Rectal smooth muscle tissue (tissue), 1 donor: ENCODE measurements at regions not wholly inside any gene's neighbourhood (a gene's known extent, or its start where the extent isn't known, plus 50 kb on each side); places are given as distances from the start of the nearest gene placed in this dataset.

Experiments used
- H3K27ac ChIP-seq: one replicate; pipeline ENCODE4 v1.7.0; 2013; ENCODE audit warnings: low read depth, low read length, inconsistent platforms
- H3K27me3 ChIP-seq: one replicate; pipeline ENCODE4 v1.7.0; 2013; ENCODE audit warnings: low read length; ENCODE audit not compliant: control insufficient read depth, insufficient read depth
- H3K36me3 ChIP-seq: one replicate; pipeline ENCODE4 v1.7.0; 2013; ENCODE audit warnings: low read length; ENCODE audit not compliant: control insufficient read depth, insufficient read depth
- H3K4me1 ChIP-seq: one replicate; pipeline ENCODE4 v1.7.0; 2013; ENCODE audit warnings: low read length; ENCODE audit not compliant: control insufficient read depth, insufficient read depth
- H3K4me3 ChIP-seq: one replicate; pipeline ENCODE4 v1.7.0; 2013; ENCODE audit warnings: low read length
- H3K9ac ChIP-seq: one replicate; pipeline ENCODE4 v1.7.0; 2013; ENCODE audit warnings: low read length

- Histone ChIP-seq H3K9ac (no peak overlapping the region), H3K27me3 (no peaks in the 10 kb centered on the region), H3K4me3 (no peak overlapping the region), H3K27ac (no peak overlapping the region), H3K4me1 (no peaks in the 10 kb centered on the region), H3K36me3 (no peaks in the 10 kb centered on the region)
Measured at GRCh38 chr5:27963050-27963783, 924.8 kb upstream of the CDH9 start.

GRCh38 chr5:27962198-27962597, 923.8 kb upstream of the CDH9 start:
- H3K4me3 ChIP-seq: no peak overlapping the region
- no peaks in the 10 kb centered on the region for H3K36me3 ChIP-seq
- no peak overlapping the region for H3K27ac ChIP-seq
- H3K27me3 ChIP-seq: no peaks in the 10 kb centered on the region
- H3K4me1 ChIP-seq: no peaks in the 10 kb centered on the region
- no peak overlapping the region for H3K9ac ChIP-seq

- Histone ChIP-seq H3K4me1 (no peaks in the 10 kb centered on the region), H3K9ac (no peak overlapping the region), H3K27ac (no peak overlapping the region)
Measured at GRCh38 chr5:27947088-27947487, 908.7 kb upstream of the CDH9 start.

GRCh38 chr5:27944471-27944870, 906.1 kb upstream of the CDH9 start:
- Histone ChIP-seq H3K4me3 (no peak overlapping the region), H3K4me1 (no peaks in the 10 kb centered on the region), H3K27ac (no peak overlapping the region), H3K9ac (no peak overlapping the region), H3K27me3 (no peaks in the 10 kb centered on the region), H3K36me3 (no peaks in the 10 kb centered on the region)

More at GRCh38 chr5:27947088-27947487, 908.7 kb upstream of the CDH9 start:
- Histone ChIP-seq H3K36me3 (no peaks in the 10 kb centered on the region), H3K27me3 (no peaks in the 10 kb centered on the region), H3K4me3 (no peak overlapping the region)

GRCh38 chr5:27938989-27939388, 900.6 kb upstream of the CDH9 start:
- H3K27ac ChIP-seq: no peak overlapping the region

GRCh38 chr5:27928060-27928459, 889.7 kb upstream of the CDH9 start:
- no peaks in the 10 kb centered on the region for H3K36me3 ChIP-seq
- H3K4me3 ChIP-seq: no peak overlapping the region
- H3K27me3 ChIP-seq: no peaks in the 10 kb centered on the region
- no peaks in the 10 kb centered on the region for H3K4me1 ChIP-seq
- no peak overlapping the region for H3K9ac ChIP-seq
- H3K27ac ChIP-seq: no peak overlapping the region

More at GRCh38 chr5:27938989-27939388, 900.6 kb upstream of the CDH9 start:
- no peaks in the 10 kb centered on the region for H3K4me1 ChIP-seq
- H3K27me3 ChIP-seq: no peaks in the 10 kb centered on the region
- H3K9ac ChIP-seq: no peak overlapping the region
- H3K36me3 ChIP-seq: no peaks in the 10 kb centered on the region
- no peak overlapping the region for H3K4me3 ChIP-seq

GRCh38 chr5:27911216-27911615, 872.8 kb upstream of the CDH9 start:
- H3K36me3 ChIP-seq: no peaks in the 10 kb centered on the region
- H3K9ac ChIP-seq: no peak overlapping the region
- H3K27ac ChIP-seq: no peak overlapping the region
- no peak overlapping the region for H3K4me3 ChIP-seq
- H3K4me1 ChIP-seq: no peaks in the 10 kb centered on the region
- no peaks in the 10 kb centered on the region for H3K27me3 ChIP-seq

GRCh38 chr5:27908341-27908740, 870.0 kb upstream of the CDH9 start:
- Histone ChIP-seq H3K4me3 (no peak overlapping the region), H3K4me1 (no peaks in the 10 kb centered on the region), H3K36me3 (no peaks in the 10 kb centered on the region), H3K27ac (no peak overlapping the region), H3K9ac (no peak overlapping the region), H3K27me3 (no peaks in the 10 kb centered on the region)

GRCh38 chr5:27906931-27907601, 868.7 kb upstream of the CDH9 start:
- Histone ChIP-seq H3K9ac (no peak overlapping the region), H3K27me3 (no peaks in the 10 kb centered on the region), H3K4me1 (no peaks in the 10 kb centered on the region), H3K36me3 (no peaks in the 10 kb centered on the region), H3K27ac (no peak overlapping the region), H3K4me3 (no peak overlapping the region)

GRCh38 chr5:27906481-27906880, 868.1 kb upstream of the CDH9 start:
- H3K27me3 ChIP-seq: no peaks in the 10 kb centered on the region
- no peak overlapping the region for H3K9ac ChIP-seq
- H3K36me3 ChIP-seq: no peaks in the 10 kb centered on the region
- H3K27ac ChIP-seq: no peak overlapping the region
- H3K4me1 ChIP-seq: no peaks in the 10 kb centered on the region
- no peak overlapping the region for H3K4me3 ChIP-seq

- Histone ChIP-seq H3K27me3 (no peaks in the 10 kb centered on the region), H3K4me1 (no peaks in the 10 kb centered on the region), H3K36me3 (no peaks in the 10 kb centered on the region)
Measured at GRCh38 chr5:27900761-27901160, 862.4 kb upstream of the CDH9 start.

GRCh38 chr5:27876071-27876470, 837.7 kb upstream of the CDH9 start:
- Histone ChIP-seq H3K36me3 (no peaks in the 10 kb centered on the region), H3K4me1 (no peaks in the 10 kb centered on the region), H3K9ac (no peak overlapping the region), H3K27ac (no peak overlapping the region), H3K4me3 (no peak overlapping the region), H3K27me3 (no peaks in the 10 kb centered on the region)

More at GRCh38 chr5:27900761-27901160, 862.4 kb upstream of the CDH9 start:
- H3K27ac ChIP-seq: no peak overlapping the region
- H3K9ac ChIP-seq: no peak overlapping the region
- H3K4me3 ChIP-seq: no peak overlapping the region

GRCh38 chr5:27875148-27875547, 836.8 kb upstream of the CDH9 start:
- Histone ChIP-seq H3K27ac (no peak overlapping the region), H3K4me1 (no peaks in the 10 kb centered on the region), H3K36me3 (no peaks in the 10 kb centered on the region), H3K9ac (no peak overlapping the region), H3K27me3 (no peaks in the 10 kb centered on the region), H3K4me3 (no peak overlapping the region)
